GM19324 (cell line): ENCODE measurements at regions not wholly inside any gene's neighbourhood (a gene's known extent, or its start where the extent isn't known, plus 50 kb on each side); places are given as distances from the start of the nearest gene placed in this dataset.
A peak's percentile ranks its signal among the peaks of the same experiment; 100 is the strongest.

Source experiments
- ATAC-seq: cut with Tn5 transposase; IDR thresholded peaks from one replicate; pipeline ENCODE4 v1.9.1; 2021; ENCODE audit warnings: mild to moderate bottlenecking, moderate library complexity; ENCODE audit not compliant: unreplicated experiment, low FRiP score

- ATAC-seq: peak; percentile 12
Observed at GRCh38 chr12:92650228-92650822, 52.5 kb upstream of the PLEKHG7 start.

GRCh38 chr12:92649511-92650227 lies 53.1 kb upstream of the PLEKHG7 start:
- peak; percentile 76 for ATAC-seq

GRCh38 chr12:92648242-92649031 lies 54.4 kb upstream of the PLEKHG7 start:
- ATAC-seq: no peak

GRCh38 chr12:92641291-92641690 lies 61.5 kb upstream of the PLEKHG7 start:
- ATAC-seq: no peak

GRCh38 chr12:92640691-92641090 lies 62.1 kb upstream of the PLEKHG7 start:
- ATAC-seq: no peak

- ATAC-seq: no peak
Observed at GRCh38 chr12:92639017-92639416, 63.8 kb upstream of the PLEKHG7 start.

- ATAC-seq: no peak
Observed at GRCh38 chr12:92634730-92635129, 68.1 kb upstream of the PLEKHG7 start.

- no peak for ATAC-seq
Observed at GRCh38 chr12:92634202-92634601, 68.6 kb upstream of the PLEKHG7 start.

- no peak for ATAC-seq
Observed at GRCh38 chr12:92630968-92631367, 71.8 kb upstream of the PLEKHG7 start.

GRCh38 chr12:92629349-92630065 lies 73.3 kb upstream of the PLEKHG7 start:
- ATAC-seq: no peak

- ATAC-seq: no peak
Observed at GRCh38 chr12:92628476-92628875, 74.3 kb upstream of the PLEKHG7 start.

GRCh38 chr12:92627511-92627910 lies 75.3 kb upstream of the PLEKHG7 start:
- no peak for ATAC-seq

GRCh38 chr12:92625639-92626310 lies 77.0 kb upstream of the PLEKHG7 start:
- ATAC-seq: no peak

GRCh38 chr12:92624236-92624635 lies 78.6 kb upstream of the PLEKHG7 start:
- no peak for ATAC-seq

GRCh38 chr12:92623386-92623785 lies 79.4 kb upstream of the PLEKHG7 start:
- ATAC-seq: no peak

- ATAC-seq: no peak
Observed at GRCh38 chr12:92621833-92622232, 81.0 kb upstream of the PLEKHG7 start.

GRCh38 chr12:92621312-92621711 lies 81.5 kb upstream of the PLEKHG7 start:
- no peak for ATAC-seq

GRCh38 chr12:92619730-92620684 lies 82.8 kb upstream of the PLEKHG7 start:
- no peak for ATAC-seq

GRCh38 chr12:92619026-92619425 lies 83.8 kb upstream of the PLEKHG7 start:
- no peak for ATAC-seq
